Liver (tissue), 8 donors: ENCODE measurements at regions not wholly inside any gene's neighbourhood (a gene's known extent, or its start where the extent isn't known, plus 50 kb on each side); places are given as distances from the start of the nearest gene placed in this dataset.

Experiments
- DNase-seq: peaks from one replicate; pipeline ENCODE4 v3.0.0-alpha.2; 2017; ENCODE audit warnings: low spot score
- H3K27ac ChIP-seq, 2 donors: one replicate each; pipeline ENCODE4 v1.7.0; 2013; ENCODE audit warnings: inconsistent platforms in 2 of 2, low read length in 2 of 2, control low read depth in 1 of 2, low read depth in 1 of 2, mild to moderate bottlenecking in 1 of 2
- H3K27me3 ChIP-seq, 4 donors: one replicate each; pipeline versions ENCODE4 v1.6.1 to v1.7.0; 2013; ENCODE audit warnings: low read length in 3 of 4, inconsistent platforms in 1 of 4, mild to moderate bottlenecking in 1 of 4, moderate library complexity in 1 of 4; ENCODE audit not compliant: control insufficient read depth in 4 of 4, insufficient read depth in 4 of 4
- H3K36me3 ChIP-seq, 4 donors: one replicate each; pipeline versions ENCODE4 v1.6.1 to v1.7.0; 2013; ENCODE audit warnings: low read length in 3 of 4, mild to moderate bottlenecking in 3 of 4, low read depth in 1 of 4, moderate library complexity in 1 of 4; ENCODE audit not compliant: control insufficient read depth in 4 of 4, insufficient read depth in 3 of 4
- H3K4me1 ChIP-seq, 4 donors: one replicate each; pipeline versions ENCODE4 v1.6.1 to v1.7.0; 2013; ENCODE audit warnings: low read length in 3 of 4, mild to moderate bottlenecking in 3 of 4, moderate library complexity in 1 of 4; ENCODE audit not compliant: control insufficient read depth in 4 of 4, insufficient read depth in 4 of 4
- H3K4me3 ChIP-seq, 3 donors: one replicate each; pipeline versions ENCODE4 v1.6.1 to v1.7.0; 2013; ENCODE audit warnings: low read length in 3 of 3, control low read depth in 1 of 3, low read depth in 1 of 3, mild to moderate bottlenecking in 1 of 3
- H3K9ac ChIP-seq, 2 donors: one replicate each; pipeline ENCODE4 v1.7.0; 2013; ENCODE audit warnings: low read length in 2 of 2, mild to moderate bottlenecking in 2 of 2, moderate library complexity in 2 of 2, control low read depth in 1 of 2, low read depth in 1 of 2
- H3K9me3 ChIP-seq, 4 donors: one replicate each; pipeline versions ENCODE4 v1.6.1 to v1.7.0; 2013; ENCODE audit warnings: low read length in 3 of 4; ENCODE audit not compliant: control insufficient read depth in 4 of 4
- ATF3 ChIP-seq: IDR thresholded peaks from 2 replicates; pipeline ENCODE4 v1.6.1; 2016; ENCODE audit warnings: antibody characterized with exemption
- CTCF ChIP-seq: fragments of 150-350 bp; IDR thresholded peaks from 2 replicates; pipeline ENCODE4 v1.5.1; 2017; ENCODE audit warnings: improper control_type of control experiment, low read depth, low read length; ENCODE audit not compliant: missing input control
- EGR1 ChIP-seq, 2 donors: IDR thresholded peaks; 2 replicates each; pipeline ENCODE4 v1.6.1; 2016 to 2018; ENCODE audit warnings: antibody characterized with exemption in 2 of 2, low read depth in 2 of 2
- FOXA1 ChIP-seq: IDR thresholded peaks from 2 replicates; pipeline ENCODE4 v1.6.1; 2016; ENCODE audit warnings: antibody characterized with exemption
- FOXA2 ChIP-seq: IDR thresholded peaks from 2 replicates; pipeline ENCODE4 v1.6.1; 2016; ENCODE audit warnings: antibody characterized with exemption
- HNF4A ChIP-seq, 2 donors: conservative IDR thresholded peaks; 2 replicates each; pipeline ENCODE4 v1.6.1; 2016; ENCODE audit warnings: antibody characterized with exemption in 2 of 2, mild to moderate bottlenecking in 2 of 2
- HNF4G ChIP-seq: IDR thresholded peaks from 2 replicates; pipeline ENCODE4 v1.6.1; 2016; ENCODE audit warnings: antibody characterized with exemption
- MAX ChIP-seq: IDR thresholded peaks from 2 replicates; pipeline ENCODE4 v1.6.1; 2016; ENCODE audit warnings: antibody characterized with exemption
- NR2F2 ChIP-seq: IDR thresholded peaks from 2 replicates; pipeline ENCODE4 v1.6.1; 2016; ENCODE audit warnings: antibody characterized with exemption
- RAD21 ChIP-seq, 2 donors: IDR thresholded peaks; 2 replicates each; pipeline ENCODE4 v1.6.1; 2016; ENCODE audit warnings: antibody characterized with exemption in 2 of 2, mild to moderate bottlenecking in 2 of 2
- REST ChIP-seq: IDR thresholded peaks from 2 replicates; pipeline ENCODE4 v1.6.1; 2016; ENCODE audit warnings: antibody characterized with exemption, mild to moderate bottlenecking
- RXRA ChIP-seq, 2 donors: IDR thresholded peaks; 2 replicates each; pipeline ENCODE4 v1.6.1; 2017 to 2018; ENCODE audit warnings: antibody characterized with exemption in 2 of 2, mild to moderate bottlenecking in 1 of 2
- TAF1 ChIP-seq: conservative IDR thresholded peaks from 2 replicates; pipeline ENCODE4 v1.6.1; 2016; ENCODE audit warnings: antibody characterized with exemption, mild to moderate bottlenecking
- YY1 ChIP-seq: IDR thresholded peaks from 2 replicates; pipeline ENCODE4 v1.6.1; 2016; ENCODE audit warnings: antibody characterized with exemption, mild to moderate bottlenecking
- ZBTB33 ChIP-seq: IDR thresholded peaks from 2 replicates; pipeline ENCODE4 v1.6.1; 2016; ENCODE audit warnings: antibody characterized with exemption
- WGBS: extraction: QIAGEN DNeasy Blood & Tissue Kit; methylation state at CpG from one replicate; pipeline ENCODE4 v1.1.7; 2013; 5-methylcytosine and 5-hydroxymethylcytosine counted together
- donor health status: healthy.
- donor health status: healthy.
- donor health status: healthy.
- donor health status: healthy.
- donor health status: healthy.

GRCh38 chr10:25817200-25817599 lies 116.8 kb upstream of the MYO3A start (continued):
- no peak for TF ChIP-seq CTCF
- TF ChIP-seq FOXA1 = no peak
- no peak for TF ChIP-seq TAF1
- TF ChIP-seq RAD21 (IDR thresholded peaks at IDR 0.05) = no peak
- TF ChIP-seq HNF4A (conservative IDR thresholded peaks at IDR 0.05) = no peak

GRCh38 chr10:25818751-25819150 lies 115.3 kb upstream of the MYO3A start:
- no peaks in the 10 kb centered on the region for H3K9me3 ChIP-seq
- no peak overlapping the region for H3K9ac ChIP-seq
- no peaks in the 10 kb centered on the region for H3K27me3 ChIP-seq
- no peak for TF ChIP-seq RXRA (IDR thresholded peaks at IDR 0.05)
- TF ChIP-seq HNF4A (conservative IDR thresholded peaks at IDR 0.05) = no peak
- TF ChIP-seq YY1 = no peak
- TF ChIP-seq FOXA2 = no peak
- no peak for TF ChIP-seq ZBTB33
- TF ChIP-seq MAX = no peak
- no peak for TF ChIP-seq EGR1 (IDR thresholded peaks at IDR 0.05; ENCODE audit: low read depth in 2 of 2)
- no peak for TF ChIP-seq FOXA1
- no peak for TF ChIP-seq REST
- TF ChIP-seq NR2F2 = no peak
- no peak for TF ChIP-seq ATF3
- TF ChIP-seq TAF1 = no peak
- TF ChIP-seq CTCF = no peak
- no peak for TF ChIP-seq HNF4G
- no peak overlapping the region for H3K4me3 ChIP-seq
- WGBS = 40% methylated on average over 9 of the region's 9 CpGs
- no peak overlapping the region for H3K27ac ChIP-seq
- no peaks in the 10 kb centered on the region for H3K4me1 ChIP-seq
- no peak for DNase-seq
- no peaks in the 10 kb centered on the region for H3K36me3 ChIP-seq
